ENCODE measurements at regions not wholly inside any gene's neighbourhood (a gene's known extent, or its start where the extent isn't known, plus 50 kb on each side); places are given as distances from the start of the nearest gene placed in this dataset.
"Not testable (repeated sequence)": the region's sequence is repeated elsewhere in the genome, so short reads cannot be mapped to it uniquely, and the experiment has no call there.

DNA sequence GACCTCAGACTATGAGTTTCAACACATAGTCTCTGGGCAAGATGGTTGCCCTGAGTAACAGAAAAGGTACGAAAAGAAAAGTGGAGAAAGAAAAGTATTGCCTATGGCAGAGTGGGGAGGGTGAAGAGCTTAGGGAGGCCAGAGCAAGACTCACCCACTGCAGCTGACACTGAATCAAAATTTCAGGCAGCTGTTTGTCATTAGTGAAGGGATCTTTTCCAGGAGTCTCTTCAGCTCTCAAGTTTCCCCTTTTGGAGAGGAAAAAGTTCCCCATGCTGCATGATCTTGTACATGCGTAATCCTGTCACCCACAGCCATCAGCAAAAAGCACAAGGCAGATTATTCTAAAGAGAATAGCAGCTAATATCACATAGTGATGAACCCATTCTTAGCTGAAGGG, 616.9 kb upstream of the GBE1 start:
- no peak overlapping the region for H3K4me3 ChIP-seq
- H3K27ac ChIP-seq, result no peak overlapping the region
- H3K36me3 ChIP-seq, result no peaks in the 10 kb centered on the region
- TF ChIP-seq, protein P1, sequence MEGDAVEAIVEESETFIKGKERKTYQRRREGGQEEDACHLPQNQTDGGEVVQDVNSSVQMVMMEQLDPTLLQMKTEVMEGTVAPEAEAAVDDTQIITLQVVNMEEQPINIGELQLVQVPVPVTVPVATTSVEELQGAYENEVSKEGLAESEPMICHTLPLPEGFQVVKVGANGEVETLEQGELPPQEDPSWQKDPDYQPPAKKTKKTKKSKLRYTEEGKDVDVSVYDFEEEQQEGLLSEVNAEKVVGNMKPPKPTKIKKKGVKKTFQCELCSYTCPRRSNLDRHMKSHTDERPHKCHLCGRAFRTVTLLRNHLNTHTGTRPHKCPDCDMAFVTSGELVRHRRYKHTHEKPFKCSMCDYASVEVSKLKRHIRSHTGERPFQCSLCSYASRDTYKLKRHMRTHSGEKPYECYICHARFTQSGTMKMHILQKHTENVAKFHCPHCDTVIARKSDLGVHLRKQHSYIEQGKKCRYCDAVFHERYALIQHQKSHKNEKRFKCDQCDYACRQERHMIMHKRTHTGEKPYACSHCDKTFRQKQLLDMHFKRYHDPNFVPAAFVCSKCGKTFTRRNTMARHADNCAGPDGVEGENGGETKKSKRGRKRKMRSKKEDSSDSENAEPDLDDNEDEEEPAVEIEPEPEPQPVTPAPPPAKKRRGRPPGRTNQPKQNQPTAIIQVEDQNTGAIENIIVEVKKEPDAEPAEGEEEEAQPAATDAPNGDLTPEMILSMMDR (IDR thresholded peaks at IDR 0.05), result no peak
- TF ChIP-seq POLR2A (IDR thresholded peaks at IDR 0.05), result no peak
- no peaks in the 10 kb centered on the region for H3K4me1 ChIP-seq
- H3K27me3 ChIP-seq, result no peaks in the 10 kb centered on the region
- no peak for DNase-seq
- peaks cover 0 to 4% (median 0%) of the 10 kb centered on the region in 4 donors for H3K9me3 ChIP-seq

DNA sequence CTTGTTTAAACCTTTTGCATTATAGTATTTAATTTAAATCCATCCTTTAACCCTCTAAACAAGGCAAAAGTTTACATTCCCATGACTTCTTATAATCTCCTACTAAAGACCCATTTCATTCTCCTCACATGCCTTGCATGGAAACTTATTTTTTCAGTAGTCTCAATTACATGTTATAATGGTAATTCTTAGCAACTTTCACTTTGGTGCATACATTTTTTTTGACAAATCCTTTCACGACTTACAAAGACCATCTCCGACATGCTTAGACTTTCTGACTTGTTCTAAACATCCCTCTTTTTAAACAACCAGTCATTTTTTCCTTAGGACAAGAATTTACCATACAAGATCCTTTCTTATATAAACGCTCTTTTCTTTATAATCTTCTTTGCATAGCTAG, 615.4 kb upstream of the GBE1 start:
- H3K27ac ChIP-seq, result no peak overlapping the region
- H3K27me3 ChIP-seq, result no peaks in the 10 kb centered on the region
- no peak for DNase-seq
- H3K9me3 ChIP-seq, result peaks cover 0 to 4% (median 0%) of the 10 kb centered on the region in 4 donors
- TF ChIP-seq, protein P1 (IDR thresholded peaks at IDR 0.05), result no peak
- TF ChIP-seq POLR2A (IDR thresholded peaks at IDR 0.05), result no peak
- no peaks in the 10 kb centered on the region for H3K4me1 ChIP-seq
- H3K36me3 ChIP-seq, result no peaks in the 10 kb centered on the region
- no peak overlapping the region for H3K4me3 ChIP-seq

DNA sequence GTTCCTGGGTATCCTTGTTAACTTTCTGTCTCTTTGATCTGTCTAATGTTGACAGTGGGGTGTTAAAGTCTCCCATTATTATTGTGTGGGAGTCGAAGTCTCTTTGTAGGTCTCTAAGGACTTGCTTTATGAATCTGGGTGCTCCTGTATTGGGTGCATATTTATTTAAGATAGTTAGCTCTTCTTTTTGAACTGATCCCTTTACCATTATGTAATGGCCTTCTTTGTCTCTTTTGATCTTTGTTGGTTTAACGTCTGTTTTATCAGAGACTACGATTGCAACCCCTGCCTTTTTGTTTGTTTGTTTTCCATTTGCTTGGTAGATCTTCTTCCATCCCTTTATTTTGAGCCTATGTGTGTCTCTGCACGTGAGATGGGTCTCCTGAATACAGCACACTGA, 612.4 kb upstream of the GBE1 start:
- H3K36me3 ChIP-seq, H3K9me3 ChIP-seq, H3K27ac ChIP-seq, H3K4me1 ChIP-seq, DNase-seq, H3K27me3 ChIP-seq, H3K4me3 ChIP-seq: not testable (repeated sequence)

- DNase-seq, result no peak
- Histone ChIP-seq H3K4me3 (no peak overlapping the region), H3K4me1 (no peaks in the 10 kb centered on the region), H3K27ac (no peak overlapping the region), H3K9me3 (no peaks in the 10 kb centered on the region), H3K36me3 (no peaks in the 10 kb centered on the region), H3K27me3 (no peaks in the 10 kb centered on the region)
- TF ChIP-seq, protein P1 (IDR thresholded peaks at IDR 0.05), result no peak
- TF ChIP-seq POLR2A (IDR thresholded peaks at IDR 0.05), result no peak
Measured at GRCh38 chr3:82364827-82365226, 603.4 kb upstream of the GBE1 start.

- no peak for DNase-seq
- TF ChIP-seq, protein P1 (IDR thresholded peaks at IDR 0.05), result no peak
- no peak for TF ChIP-seq POLR2A (IDR thresholded peaks at IDR 0.05)
- no peak overlapping the region for H3K4me3 ChIP-seq
- no peaks in the 10 kb centered on the region for H3K9me3 ChIP-seq
- H3K27me3 ChIP-seq, result no peaks in the 10 kb centered on the region
- no peak overlapping the region for H3K27ac ChIP-seq
- H3K4me1 ChIP-seq, result no peaks in the 10 kb centered on the region
- H3K36me3 ChIP-seq, result no peaks in the 10 kb centered on the region
Measured at GRCh38 chr3:82363131-82363530, 601.7 kb upstream of the GBE1 start.

GRCh38 chr3:82355228-82355627, 593.8 kb upstream of the GBE1 start:
- no peaks in the 10 kb centered on the region for H3K4me1 ChIP-seq
- TF ChIP-seq, protein P1 (IDR thresholded peaks at IDR 0.05), result no peak
- no peak for TF ChIP-seq POLR2A (IDR thresholded peaks at IDR 0.05)

More at GRCh38 chr3:82355228-82355627, 593.8 kb upstream of the GBE1 start:
- no peaks in the 10 kb centered on the region for H3K36me3 ChIP-seq
- H3K27me3 ChIP-seq, result no peaks in the 10 kb centered on the region
- no peak overlapping the region for H3K4me3 ChIP-seq
- H3K9me3 ChIP-seq, result no peaks in the 10 kb centered on the region
- no peak overlapping the region for H3K27ac ChIP-seq
- DNase-seq, result no peak

Measured in Peyer's patch (tissue), 4 donors.